ENCODE measurements at regions not wholly inside any gene's neighbourhood (a gene's known extent, or its start where the extent isn't known, plus 50 kb on each side); places are given as distances from the start of the nearest gene placed in this dataset.

GRCh38 chr3:73719861-73720260, 95.1 kb upstream of the PDZRN3 start:
- Histone ChIP-seq H3K27me3 (replicated peaks; ENCODE audit: insufficient read depth, low read length) (no peaks in the 10 kb centered on the region), H3K9ac (ENCODE audit: low read length) (no peak overlapping the region), H3K79me2 (ENCODE audit: low read length) (no peaks in the 10 kb centered on the region), H3F3A (ENCODE audit: insufficient read depth, low read length) (no peaks in the 10 kb centered on the region), H2AFZ (ENCODE audit: low read length) (no peak overlapping the region), H4K20me1 (ENCODE audit: insufficient read depth, low read length) (no peaks in the 10 kb centered on the region), H3K27ac (ENCODE audit: low read length) (no peak overlapping the region), H3K36me3 (replicated peaks; ENCODE audit: insufficient read depth, low read length) (no peaks in the 10 kb centered on the region), H3K9me2 (replicated peaks; ENCODE audit: insufficient read depth, low read length) (no peaks in the 10 kb centered on the region), H3K9me3 (replicated peaks; ENCODE audit: insufficient read depth, low read length) (no peaks in the 10 kb centered on the region), H3K4me3 (ENCODE audit: low read length) (no peak overlapping the region), H3K4me1 (ENCODE audit: low read length) (peaks cover 7% of the 10 kb centered on the region; the same call in 1 of the 2 replicates), H3K4me2 (ENCODE audit: low read depth, low read length) (no peak overlapping the region)
- no peak for DNase-seq
- TF ChIP-seq EZH2 (optimal IDR thresholded peaks at IDR 0.05; ENCODE audit: low read depth, low read length): no peak
- TF ChIP-seq EZH2phosphoT487 (IDR thresholded peaks at IDR 0.05; ENCODE audit: low read length): no peak
- TF ChIP-seq CTCF (IDR thresholded peaks at IDR 0.05; ENCODE audit: low read length): no peak

DNA sequence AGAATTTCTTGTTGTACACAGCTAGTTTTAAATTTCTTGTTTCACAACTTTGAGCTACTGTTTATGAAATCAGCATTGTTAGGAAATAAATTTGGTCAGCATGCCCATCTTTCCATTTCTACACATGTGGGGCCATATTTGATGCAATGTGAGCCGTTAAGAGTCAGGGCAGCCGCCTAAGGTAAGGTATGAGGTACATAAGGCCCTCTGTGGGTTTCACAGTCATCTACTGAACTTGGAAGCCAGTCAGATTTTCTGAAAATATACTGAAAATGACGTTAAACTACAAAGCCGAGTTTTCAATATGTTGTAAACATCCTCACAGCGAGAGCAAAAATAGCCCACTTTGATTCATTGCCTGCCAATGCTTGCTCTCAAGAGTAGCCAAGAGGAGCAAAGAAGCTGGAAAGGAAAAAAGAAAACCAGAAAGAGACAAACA, 94.7 kb upstream of the PDZRN3 start:
- Histone ChIP-seq H4K20me1 (ENCODE audit: insufficient read depth, low read length) (no peaks in the 10 kb centered on the region), H3K4me1 (ENCODE audit: low read length) (peaks cover 7% of the 10 kb centered on the region; the same call in 1 of the 2 replicates), H3K4me2 (ENCODE audit: low read depth, low read length) (no peak overlapping the region), H3K9me3 (replicated peaks; ENCODE audit: insufficient read depth, low read length) (no peaks in the 10 kb centered on the region), H3K36me3 (replicated peaks; ENCODE audit: insufficient read depth, low read length) (no peaks in the 10 kb centered on the region), H3K9ac (ENCODE audit: low read length) (no peak overlapping the region), H2AFZ (ENCODE audit: low read length) (no peak overlapping the region), H3K9me2 (replicated peaks; ENCODE audit: insufficient read depth, low read length) (no peaks in the 10 kb centered on the region), H3K4me3 (ENCODE audit: low read length) (no peak overlapping the region), H3K27me3 (replicated peaks; ENCODE audit: insufficient read depth, low read length) (no peaks in the 10 kb centered on the region), H3K27ac (ENCODE audit: low read length) (no peak overlapping the region), H3K79me2 (ENCODE audit: low read length) (no peaks in the 10 kb centered on the region), H3F3A (ENCODE audit: insufficient read depth, low read length) (no peaks in the 10 kb centered on the region)
- no peak for DNase-seq
- no peak for TF ChIP-seq CTCF (IDR thresholded peaks at IDR 0.05; ENCODE audit: low read length)
- TF ChIP-seq EZH2phosphoT487 (IDR thresholded peaks at IDR 0.05; ENCODE audit: low read length): no peak
- TF ChIP-seq EZH2 (optimal IDR thresholded peaks at IDR 0.05; ENCODE audit: low read depth, low read length): no peak

GRCh38 chr3:73718326-73719110, 93.8 kb upstream of the PDZRN3 start:
- H3K9me2 ChIP-seq (replicated peaks; ENCODE audit: insufficient read depth, low read length): no peaks in the 10 kb centered on the region
- no peaks in the 10 kb centered on the region for H4K20me1 ChIP-seq (ENCODE audit: insufficient read depth, low read length)
- peaks cover 7% of the 10 kb centered on the region; the same call in 1 of the 2 replicates for H3K4me1 ChIP-seq (ENCODE audit: low read length)
- H3K36me3 ChIP-seq (replicated peaks; ENCODE audit: insufficient read depth, low read length): no peaks in the 10 kb centered on the region
- no peaks in the 10 kb centered on the region for H3K9me3 ChIP-seq (replicated peaks; ENCODE audit: insufficient read depth, low read length)
- H3K4me2 ChIP-seq (ENCODE audit: low read depth, low read length): peak overlapping the region; percentile 44; the same call in 1 of the 2 replicates
- H3K4me3 ChIP-seq (ENCODE audit: low read length): peak overlapping the region; percentile 19; the same call in 1 of the 2 replicates
- peak overlapping the region; percentile 67 for H2AFZ ChIP-seq (ENCODE audit: low read length)
- H3K27ac ChIP-seq (ENCODE audit: low read length): peak overlapping the region; percentile 29; the same call in 1 of the 2 replicates
- peak; percentile 69 for DNase-seq
- no peaks in the 10 kb centered on the region for H3F3A ChIP-seq (ENCODE audit: insufficient read depth, low read length)
- no peak overlapping the region for H3K9ac ChIP-seq (ENCODE audit: low read length)
- H3K79me2 ChIP-seq (ENCODE audit: low read length): no peaks in the 10 kb centered on the region
- no peaks in the 10 kb centered on the region for H3K27me3 ChIP-seq (replicated peaks; ENCODE audit: insufficient read depth, low read length)
- TF ChIP-seq EZH2phosphoT487 (IDR thresholded peaks at IDR 0.05; ENCODE audit: low read length) (no peak), EZH2 (optimal IDR thresholded peaks at IDR 0.05; ENCODE audit: low read depth, low read length) (no peak), CTCF (IDR thresholded peaks at IDR 0.05; ENCODE audit: low read length) (no peak)
